ENCODE measurements at regions not wholly inside any gene's neighbourhood (a gene's known extent, or its start where the extent isn't known, plus 50 kb on each side); places are given as distances from the start of the nearest gene placed in this dataset.

- TF ChIP-seq, protein P1, sequence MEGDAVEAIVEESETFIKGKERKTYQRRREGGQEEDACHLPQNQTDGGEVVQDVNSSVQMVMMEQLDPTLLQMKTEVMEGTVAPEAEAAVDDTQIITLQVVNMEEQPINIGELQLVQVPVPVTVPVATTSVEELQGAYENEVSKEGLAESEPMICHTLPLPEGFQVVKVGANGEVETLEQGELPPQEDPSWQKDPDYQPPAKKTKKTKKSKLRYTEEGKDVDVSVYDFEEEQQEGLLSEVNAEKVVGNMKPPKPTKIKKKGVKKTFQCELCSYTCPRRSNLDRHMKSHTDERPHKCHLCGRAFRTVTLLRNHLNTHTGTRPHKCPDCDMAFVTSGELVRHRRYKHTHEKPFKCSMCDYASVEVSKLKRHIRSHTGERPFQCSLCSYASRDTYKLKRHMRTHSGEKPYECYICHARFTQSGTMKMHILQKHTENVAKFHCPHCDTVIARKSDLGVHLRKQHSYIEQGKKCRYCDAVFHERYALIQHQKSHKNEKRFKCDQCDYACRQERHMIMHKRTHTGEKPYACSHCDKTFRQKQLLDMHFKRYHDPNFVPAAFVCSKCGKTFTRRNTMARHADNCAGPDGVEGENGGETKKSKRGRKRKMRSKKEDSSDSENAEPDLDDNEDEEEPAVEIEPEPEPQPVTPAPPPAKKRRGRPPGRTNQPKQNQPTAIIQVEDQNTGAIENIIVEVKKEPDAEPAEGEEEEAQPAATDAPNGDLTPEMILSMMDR (IDR thresholded peaks at IDR 0.05; ENCODE audit: low read depth, low read length) = no peak
- no peak for TF ChIP-seq EZH2phosphoT487 (IDR thresholded peaks at IDR 0.05; ENCODE audit: low read depth)
Observed at GRCh38 chr12:46990211-46990610, 89.2 kb upstream of the PCED1B start.
